ENCODE measurements at regions not wholly inside any gene's neighbourhood (a gene's known extent, or its start where the extent isn't known, plus 50 kb on each side); places are given as distances from the start of the nearest gene placed in this dataset.
"Not testable (repeated sequence)": the region's sequence is repeated elsewhere in the genome, so short reads cannot be mapped to it uniquely, and the experiment has no call there.

DNA sequence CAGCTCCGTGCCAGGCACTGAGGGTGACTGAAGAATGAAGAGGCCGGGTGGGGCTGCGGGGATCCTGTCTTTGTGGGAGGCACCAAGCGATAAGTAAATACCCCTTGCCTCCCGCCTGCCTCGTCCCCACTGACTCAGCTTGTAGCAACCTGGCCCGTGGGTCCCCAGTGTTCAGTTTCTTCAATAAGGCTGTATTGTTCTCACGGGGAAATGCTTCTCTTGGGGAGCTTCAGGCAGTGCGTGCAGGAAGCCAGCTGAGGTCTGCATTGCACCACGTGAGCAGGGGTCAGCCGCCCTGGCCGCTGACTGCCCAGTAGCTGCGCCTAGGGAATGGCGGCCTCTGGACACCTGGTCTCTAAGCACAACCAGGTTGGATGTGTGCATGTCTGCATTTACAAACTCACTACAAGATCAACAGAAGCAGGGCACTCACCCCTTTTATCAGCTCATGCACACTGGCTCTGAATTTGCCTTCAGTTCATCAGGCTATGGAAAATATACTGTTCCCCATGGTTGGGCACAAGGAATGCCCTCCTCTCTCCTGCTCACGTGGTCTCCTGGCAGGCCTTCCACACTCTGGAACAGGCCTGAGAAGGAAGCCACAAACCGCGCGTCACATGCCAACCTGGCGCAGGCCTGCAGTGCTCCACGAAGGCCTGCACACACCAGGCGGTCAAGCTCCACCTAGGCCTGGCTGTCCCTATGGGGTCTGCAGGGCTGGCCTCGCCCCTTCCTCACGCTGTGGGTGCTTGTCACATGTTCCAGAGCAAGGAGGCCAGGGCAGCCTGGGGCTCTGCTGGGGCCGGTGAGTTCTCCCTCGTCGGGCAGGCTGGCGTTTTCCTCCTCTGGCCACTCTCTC is 135.7 kb upstream of the RNF32 start:
- no peak overlapping the region for H3K4me3 ChIP-seq (ENCODE audit: low read depth, low read length)
- TF ChIP-seq, protein P1, sequence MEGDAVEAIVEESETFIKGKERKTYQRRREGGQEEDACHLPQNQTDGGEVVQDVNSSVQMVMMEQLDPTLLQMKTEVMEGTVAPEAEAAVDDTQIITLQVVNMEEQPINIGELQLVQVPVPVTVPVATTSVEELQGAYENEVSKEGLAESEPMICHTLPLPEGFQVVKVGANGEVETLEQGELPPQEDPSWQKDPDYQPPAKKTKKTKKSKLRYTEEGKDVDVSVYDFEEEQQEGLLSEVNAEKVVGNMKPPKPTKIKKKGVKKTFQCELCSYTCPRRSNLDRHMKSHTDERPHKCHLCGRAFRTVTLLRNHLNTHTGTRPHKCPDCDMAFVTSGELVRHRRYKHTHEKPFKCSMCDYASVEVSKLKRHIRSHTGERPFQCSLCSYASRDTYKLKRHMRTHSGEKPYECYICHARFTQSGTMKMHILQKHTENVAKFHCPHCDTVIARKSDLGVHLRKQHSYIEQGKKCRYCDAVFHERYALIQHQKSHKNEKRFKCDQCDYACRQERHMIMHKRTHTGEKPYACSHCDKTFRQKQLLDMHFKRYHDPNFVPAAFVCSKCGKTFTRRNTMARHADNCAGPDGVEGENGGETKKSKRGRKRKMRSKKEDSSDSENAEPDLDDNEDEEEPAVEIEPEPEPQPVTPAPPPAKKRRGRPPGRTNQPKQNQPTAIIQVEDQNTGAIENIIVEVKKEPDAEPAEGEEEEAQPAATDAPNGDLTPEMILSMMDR (IDR thresholded peaks at IDR 0.05; ENCODE audit: insufficient read depth, low read depth, low read length): no peak
- DNase-seq (ENCODE audit: low read depth): no peak

DNA sequence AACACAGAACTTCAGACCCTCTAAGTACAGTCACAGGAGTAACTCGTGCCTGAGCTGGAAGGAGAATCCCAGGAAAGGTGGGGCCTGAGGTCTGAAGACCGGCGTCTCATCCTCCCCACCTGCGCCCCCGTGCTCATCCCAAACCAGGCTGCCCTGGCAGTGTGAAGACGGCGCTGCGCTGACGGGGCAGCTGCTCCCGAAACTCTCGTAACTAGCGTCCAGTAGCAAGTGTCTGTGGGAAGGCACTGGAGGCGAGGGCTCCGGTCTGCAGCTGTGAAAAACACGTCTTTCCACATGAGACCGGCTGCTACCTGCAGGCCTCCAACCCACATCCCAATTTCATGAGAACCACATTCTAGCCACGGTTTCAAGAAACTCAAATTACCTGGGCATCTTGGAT is 136.6 kb upstream of the RNF32 start:
- no peak overlapping the region for H3K4me3 ChIP-seq (ENCODE audit: low read depth, low read length)
- TF ChIP-seq, protein P1 (IDR thresholded peaks at IDR 0.05; ENCODE audit: insufficient read depth, low read depth, low read length): no peak
- no peak for DNase-seq (ENCODE audit: low read depth)

- H3K4me3 ChIP-seq (ENCODE audit: low read depth, low read length): no peak overlapping the region
- DNase-seq (ENCODE audit: low read depth): no peak
- TF ChIP-seq, protein P1 (IDR thresholded peaks at IDR 0.05; ENCODE audit: insufficient read depth, low read depth, low read length): no peak
Measured at GRCh38 chr7:156503196-156503595, 137.4 kb upstream of the RNF32 start.

DNA sequence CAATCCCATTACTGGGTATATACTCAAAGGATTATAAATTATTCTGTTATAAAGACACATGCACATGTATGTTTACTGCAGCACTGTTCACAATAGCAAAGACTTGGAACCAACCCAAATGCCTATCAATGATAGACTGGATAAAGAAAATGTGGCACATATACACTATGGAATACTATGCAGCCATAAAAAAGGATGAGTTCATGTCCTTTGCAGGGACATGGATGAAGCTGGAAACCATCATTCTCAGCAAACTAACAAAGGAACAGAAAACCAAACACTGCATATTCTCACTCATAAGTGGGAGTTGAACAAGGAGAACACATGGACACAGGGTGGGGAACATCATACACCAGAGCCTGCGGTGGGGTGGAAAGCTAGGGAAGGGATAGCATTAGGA is 138.8 kb upstream of the RNF32 start:
- not testable (repeated sequence) for DNase-seq (ENCODE audit: low read depth); H3K4me3 ChIP-seq (ENCODE audit: low read depth, low read length)

- DNase-seq (ENCODE audit: low read depth): no peak
- H3K4me3 ChIP-seq (ENCODE audit: low read depth, low read length): no peak overlapping the region
- TF ChIP-seq, protein P1 (IDR thresholded peaks at IDR 0.05; ENCODE audit: insufficient read depth, low read depth, low read length): no peak
Measured at GRCh38 chr7:156499247-156499881, 141.2 kb upstream of the RNF32 start.

- TF ChIP-seq, protein P1 (IDR thresholded peaks at IDR 0.05; ENCODE audit: insufficient read depth, low read depth, low read length): no peak
- H3K4me3 ChIP-seq (ENCODE audit: low read depth, low read length): no peak overlapping the region
- DNase-seq (ENCODE audit: low read depth): no peak
Measured at GRCh38 chr7:156497776-156498509, 142.6 kb upstream of the RNF32 start.

DNA sequence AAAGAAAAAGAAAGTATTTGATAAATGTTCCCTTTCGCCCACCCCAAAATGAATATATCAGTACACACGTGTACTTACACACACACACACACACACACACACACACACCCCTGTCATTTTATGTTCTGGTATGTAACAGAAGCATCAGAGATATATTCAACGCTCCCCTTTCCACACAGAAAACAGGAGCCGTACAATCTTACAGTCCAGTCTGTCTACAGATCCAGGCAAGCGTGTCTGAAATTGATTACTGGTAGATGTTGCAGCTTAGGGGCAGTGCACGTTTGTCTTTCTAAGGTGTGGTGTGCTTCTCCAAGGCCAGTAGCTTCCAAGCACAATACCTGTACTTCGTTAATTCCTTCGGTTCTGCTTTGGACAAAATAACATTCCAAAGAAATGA is 143.7 kb upstream of the RNF32 start:
- TF ChIP-seq, protein P1 (IDR thresholded peaks at IDR 0.05; ENCODE audit: insufficient read depth, low read depth, low read length): no peak
- no peak overlapping the region for H3K4me3 ChIP-seq (ENCODE audit: low read depth, low read length)
- DNase-seq (ENCODE audit: low read depth): no peak
